ENCODE measurements at regions not wholly inside any gene's neighbourhood (a gene's known extent, or its start where the extent isn't known, plus 50 kb on each side); places are given as distances from the start of the nearest gene placed in this dataset.

DNA sequence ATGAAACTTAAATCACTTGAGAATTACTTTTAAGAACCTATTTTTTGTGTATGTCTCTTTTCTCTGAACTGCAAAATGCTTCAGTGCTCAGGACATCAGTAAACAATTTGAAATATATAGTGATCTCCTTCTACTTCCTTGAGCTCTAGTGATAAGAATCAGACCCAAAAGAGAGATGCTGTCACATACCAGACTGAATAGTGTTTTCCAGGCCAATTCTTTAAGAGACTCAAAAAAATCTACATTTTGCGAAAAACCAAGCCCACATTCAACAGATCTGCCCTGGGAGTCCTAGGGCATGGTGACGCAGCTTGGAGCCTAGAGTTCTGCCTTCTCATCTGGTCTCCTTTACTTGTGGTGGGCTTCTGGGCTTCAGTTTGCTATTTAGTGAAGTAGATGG lies 72.1 kb upstream of the SLC13A1 start:
- Histone ChIP-seq H3K9me3 (ENCODE audit: control insufficient read depth in 4 of 4, low read length in 3 of 4) (no peaks in the 10 kb centered on the region), H3K4me3 (ENCODE audit: low read depth in 1 of 3, low read length in 3 of 3) (no peak overlapping the region), H3K4me1 (ENCODE audit: control insufficient read depth in 4 of 4, insufficient read depth in 4 of 4, low read length in 3 of 4) (no peaks in the 10 kb centered on the region), H3K9ac (ENCODE audit: low read depth in 1 of 2, low read length in 2 of 2) (no peak overlapping the region), H3K27me3 (ENCODE audit: control insufficient read depth in 4 of 4, insufficient read depth in 4 of 4, low read length in 3 of 4) (no peaks in the 10 kb centered on the region), H3K27ac (ENCODE audit: low read depth in 1 of 2, low read length in 2 of 2) (no peak overlapping the region), H3K36me3 (ENCODE audit: control insufficient read depth in 4 of 4, insufficient read depth in 3 of 4, low read depth in 1 of 4, low read length in 3 of 4) (no peaks in the 10 kb centered on the region)
- no peak for DNase-seq (ENCODE audit: low spot score)
- TF ChIP-seq CTCF (IDR thresholded peaks at IDR 0.05; ENCODE audit: low read depth, low read length, missing input control) (no peak), RXRA (IDR thresholded peaks at IDR 0.05) (no peak), RAD21 (IDR thresholded peaks at IDR 0.05) (no peak), HNF4A (conservative IDR thresholded peaks at IDR 0.05) (no peak), MAX (IDR thresholded peaks at IDR 0.05) (no peak), TAF1 (conservative IDR thresholded peaks at IDR 0.05) (no peak), YY1 (IDR thresholded peaks at IDR 0.05) (no peak), HNF4G (IDR thresholded peaks at IDR 0.05) (no peak), ZBTB33 (IDR thresholded peaks at IDR 0.05) (no peak), EGR1 (IDR thresholded peaks at IDR 0.05; ENCODE audit: low read depth in 2 of 2) (no peak), GABPA (IDR thresholded peaks at IDR 0.05 in 1 of 2, conservative IDR thresholded peaks at IDR 0.05 in 1 of 2) (no peak)
- WGBS, result 81% methylated on average over 2 of the region's 2 CpGs

GRCh38 chr7:123271231-123271630 lies 71.5 kb upstream of the SLC13A1 start:
- TF ChIP-seq MAX (IDR thresholded peaks at IDR 0.05), result no peak
- TF ChIP-seq NR2F2 (IDR thresholded peaks at IDR 0.05), result no peak
- TF ChIP-seq EGR1 (IDR thresholded peaks at IDR 0.05; ENCODE audit: low read depth in 2 of 2), result no peak
- no peak overlapping the region for H3K4me3 ChIP-seq (ENCODE audit: low read depth in 1 of 3, low read length in 3 of 3)
- no peaks in the 10 kb centered on the region for H3K4me1 ChIP-seq (ENCODE audit: control insufficient read depth in 4 of 4, insufficient read depth in 4 of 4, low read length in 3 of 4)
- H3K9me3 ChIP-seq (ENCODE audit: control insufficient read depth in 4 of 4, low read length in 3 of 4), result no peaks in the 10 kb centered on the region
- no peak overlapping the region for H3K27ac ChIP-seq (ENCODE audit: low read depth in 1 of 2, low read length in 2 of 2)
- no peak for DNase-seq (ENCODE audit: low spot score)
- 55% methylated on average over 3 of the region's 3 CpGs for WGBS
- no peaks in the 10 kb centered on the region for H3K27me3 ChIP-seq (ENCODE audit: control insufficient read depth in 4 of 4, insufficient read depth in 4 of 4, low read length in 3 of 4)
- no peaks in the 10 kb centered on the region for H3K36me3 ChIP-seq (ENCODE audit: control insufficient read depth in 4 of 4, insufficient read depth in 3 of 4, low read depth in 1 of 4, low read length in 3 of 4)
- no peak overlapping the region for H3K9ac ChIP-seq (ENCODE audit: low read depth in 1 of 2, low read length in 2 of 2)

GRCh38 chr7:123270570-123270969 lies 70.8 kb upstream of the SLC13A1 start:
- TF ChIP-seq CTCF (IDR thresholded peaks at IDR 0.05; ENCODE audit: low read depth, low read length, missing input control) (no peak), NR2F2 (IDR thresholded peaks at IDR 0.05) (no peak), SP1 (IDR thresholded peaks at IDR 0.05) (no peak), JUND (IDR thresholded peaks at IDR 0.05) (no peak), FOXA1 (IDR thresholded peaks at IDR 0.05) (no peak), HNF4A (conservative IDR thresholded peaks at IDR 0.05) (no peak), GABPA (IDR thresholded peaks at IDR 0.05 in 1 of 2, conservative IDR thresholded peaks at IDR 0.05 in 1 of 2) (no peak), ATF3 (IDR thresholded peaks at IDR 0.05) (no peak), EGR1 (IDR thresholded peaks at IDR 0.05; ENCODE audit: low read depth in 2 of 2) (no peak), FOXA2 (IDR thresholded peaks at IDR 0.05) (no peak)
- TF ChIP-seq, protein P1, sequence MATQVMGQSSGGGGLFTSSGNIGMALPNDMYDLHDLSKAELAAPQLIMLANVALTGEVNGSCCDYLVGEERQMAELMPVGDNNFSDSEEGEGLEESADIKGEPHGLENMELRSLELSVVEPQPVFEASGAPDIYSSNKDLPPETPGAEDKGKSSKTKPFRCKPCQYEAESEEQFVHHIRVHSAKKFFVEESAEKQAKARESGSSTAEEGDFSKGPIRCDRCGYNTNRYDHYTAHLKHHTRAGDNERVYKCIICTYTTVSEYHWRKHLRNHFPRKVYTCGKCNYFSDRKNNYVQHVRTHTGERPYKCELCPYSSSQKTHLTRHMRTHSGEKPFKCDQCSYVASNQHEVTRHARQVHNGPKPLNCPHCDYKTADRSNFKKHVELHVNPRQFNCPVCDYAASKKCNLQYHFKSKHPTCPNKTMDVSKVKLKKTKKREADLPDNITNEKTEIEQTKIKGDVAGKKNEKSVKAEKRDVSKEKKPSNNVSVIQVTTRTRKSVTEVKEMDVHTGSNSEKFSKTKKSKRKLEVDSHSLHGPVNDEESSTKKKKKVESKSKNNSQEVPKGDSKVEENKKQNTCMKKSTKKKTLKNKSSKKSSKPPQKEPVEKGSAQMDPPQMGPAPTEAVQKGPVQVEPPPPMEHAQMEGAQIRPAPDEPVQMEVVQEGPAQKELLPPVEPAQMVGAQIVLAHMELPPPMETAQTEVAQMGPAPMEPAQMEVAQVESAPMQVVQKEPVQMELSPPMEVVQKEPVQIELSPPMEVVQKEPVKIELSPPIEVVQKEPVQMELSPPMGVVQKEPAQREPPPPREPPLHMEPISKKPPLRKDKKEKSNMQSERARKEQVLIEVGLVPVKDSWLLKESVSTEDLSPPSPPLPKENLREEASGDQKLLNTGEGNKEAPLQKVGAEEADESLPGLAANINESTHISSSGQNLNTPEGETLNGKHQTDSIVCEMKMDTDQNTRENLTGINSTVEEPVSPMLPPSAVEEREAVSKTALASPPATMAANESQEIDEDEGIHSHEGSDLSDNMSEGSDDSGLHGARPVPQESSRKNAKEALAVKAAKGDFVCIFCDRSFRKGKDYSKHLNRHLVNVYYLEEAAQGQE (IDR thresholded peaks at IDR 0.05), result no peak
- H3K9me3 ChIP-seq (ENCODE audit: control insufficient read depth in 4 of 4, low read length in 3 of 4), result no peaks in the 10 kb centered on the region
- H3K4me1 ChIP-seq (ENCODE audit: control insufficient read depth in 4 of 4, insufficient read depth in 4 of 4, low read length in 3 of 4), result no peaks in the 10 kb centered on the region
- no peak overlapping the region for H3K4me3 ChIP-seq (ENCODE audit: low read depth in 1 of 3, low read length in 3 of 3)
- no peak for DNase-seq (ENCODE audit: low spot score)
- H3K27me3 ChIP-seq (ENCODE audit: control insufficient read depth in 4 of 4, insufficient read depth in 4 of 4, low read length in 3 of 4), result no peaks in the 10 kb centered on the region
- H3K9ac ChIP-seq (ENCODE audit: low read depth in 1 of 2, low read length in 2 of 2), result no peak overlapping the region
- 57% methylated on average over 1 of the region's 1 CpG for WGBS
- H3K36me3 ChIP-seq (ENCODE audit: control insufficient read depth in 4 of 4, insufficient read depth in 3 of 4, low read depth in 1 of 4, low read length in 3 of 4), result no peaks in the 10 kb centered on the region
- no peak overlapping the region for H3K27ac ChIP-seq (ENCODE audit: low read depth in 1 of 2, low read length in 2 of 2)

All from liver (tissue), 8 donors.